Stimulated activated naive CD8-positive, alpha-beta T cell treated with anti-CD3 and anti-CD28 coated beads, Interleukin-15, amount 100 ng/mL, for 72 hours (primary cell): ENCODE measurements at regions not wholly inside any gene's neighbourhood (a gene's known extent, or its start where the extent isn't known, plus 50 kb on each side); places are given as distances from the start of the nearest gene placed in this dataset.
"Not testable (repeated sequence)": the region's sequence is repeated elsewhere in the genome, so short reads cannot be mapped to it uniquely, and the experiment has no call there.

Experiments used
- ATAC-seq: fragments of 150-1000 bp; cut with Tn5 transposase; 2 replicates; pipeline ENCODE4 v1.10.0; 2021; ENCODE audit warnings: mild to moderate bottlenecking, moderate library complexity
- DNase-seq, 2 donors: peaks; one replicate each; pipeline ENCODE4 v3.0.0; 2021 to 2022
- H3K27ac Mint-ChIP-seq, 2 donors: one replicate each; pipeline ENCODE4 v1.8.0; 2022; ENCODE audit warnings: mild to moderate bottlenecking in 2 of 2, mixed read lengths in 2 of 2, moderate library complexity in 2 of 2
- H3K27me3 Mint-ChIP-seq: one replicate; pipeline ENCODE4 v1.8.0; 2022; ENCODE audit warnings: mixed read lengths
- H3K4me1 Mint-ChIP-seq: one replicate; pipeline ENCODE4 v1.8.0; 2022; ENCODE audit warnings: mild to moderate bottlenecking, mixed read lengths
- H3K4me3 Mint-ChIP-seq, 2 donors: one replicate each; pipeline ENCODE4 v1.8.0; 2022; ENCODE audit warnings: mild to moderate bottlenecking in 2 of 2, mixed read lengths in 2 of 2, moderate library complexity in 1 of 2
- H3K9me3 Mint-ChIP-seq, 2 donors: one replicate each; pipeline ENCODE4 v1.8.0; 2022; ENCODE audit warnings: mixed read lengths in 2 of 2

GRCh38 chr15:94855409-94856266, 624.3 kb downstream of the MCTP2 start:
- H3K27ac Mint-ChIP-seq = no peak overlapping the region
- no peak overlapping the region for H3K4me3 Mint-ChIP-seq
- no peak for ATAC-seq

GRCh38 chr15:94856267-94856854, 625.0 kb downstream of the MCTP2 start:
- ATAC-seq (no peak), DNase-seq (no peak)
- peaks cover 6% of the 10 kb centered on the region in 2 donors for H3K9me3 Mint-ChIP-seq
- H3K27ac Mint-ChIP-seq = no peak overlapping the region
- no peak overlapping the region for H3K4me3 Mint-ChIP-seq
- peaks cover 23% of the 10 kb centered on the region for H3K27me3 Mint-ChIP-seq
- H3K4me1 Mint-ChIP-seq = no peaks in the 10 kb centered on the region

More at GRCh38 chr15:94855409-94856266, 624.3 kb downstream of the MCTP2 start:
- peaks cover 23% of the 10 kb centered on the region for H3K27me3 Mint-ChIP-seq
- DNase-seq = no peak
- no peaks in the 10 kb centered on the region for H3K4me1 Mint-ChIP-seq
- peaks cover 6 to 10% of the 10 kb centered on the region in 2 donors for H3K9me3 Mint-ChIP-seq

- Mint-ChIP-seq H3K4me3 (no peak overlapping the region), H3K27me3 (peaks cover 16% of the 10 kb centered on the region), H3K27ac (no peak overlapping the region), H3K4me1 (no peaks in the 10 kb centered on the region), H3K9me3 (peaks cover 6 to 8% of the 10 kb centered on the region in 2 donors)
- DNase-seq = no peak
- no peak for ATAC-seq
Observed at GRCh38 chr15:94857466-94857865, 626.1 kb downstream of the MCTP2 start.

GRCh38 chr15:94858011-94858410, 626.6 kb downstream of the MCTP2 start:
- H3K9me3 Mint-ChIP-seq = peaks cover 6 to 13% of the 10 kb centered on the region in 2 donors
- H3K4me1 Mint-ChIP-seq = no peaks in the 10 kb centered on the region
- peaks cover 16% of the 10 kb centered on the region for H3K27me3 Mint-ChIP-seq
- ATAC-seq (no peak), DNase-seq (no peak)
- H3K27ac Mint-ChIP-seq = no peak overlapping the region
- H3K4me3 Mint-ChIP-seq = no peak overlapping the region

GRCh38 chr15:94858449-94858848, 627.1 kb downstream of the MCTP2 start:
- H3K4me3 Mint-ChIP-seq = no peak overlapping the region
- H3K4me1 Mint-ChIP-seq = no peaks in the 10 kb centered on the region
- H3K9me3 Mint-ChIP-seq = peaks cover 8 to 11% of the 10 kb centered on the region in 2 donors
- peaks cover 13% of the 10 kb centered on the region for H3K27me3 Mint-ChIP-seq
- DNase-seq (no peak), ATAC-seq (no peak)
- H3K27ac Mint-ChIP-seq = no peak overlapping the region

GRCh38 chr15:94858920-94859319, 627.6 kb downstream of the MCTP2 start:
- Mint-ChIP-seq H3K27ac (no peak overlapping the region), H3K4me1 (no peaks in the 10 kb centered on the region), H3K4me3 (no peak overlapping the region), H3K27me3 (peaks cover 8% of the 10 kb centered on the region), H3K9me3 (peaks cover 12% of the 10 kb centered on the region in 2 donors)
- no peak for DNase-seq
- no peak for ATAC-seq

GRCh38 chr15:94864600-94864999, 633.2 kb downstream of the MCTP2 start:
- Mint-ChIP-seq H3K4me3 (no peak overlapping the region), H3K27ac (no peak overlapping the region), H3K27me3 (no peaks in the 10 kb centered on the region), H3K9me3 (peaks cover 14 to 25% of the 10 kb centered on the region in 2 donors), H3K4me1 (no peaks in the 10 kb centered on the region)
- ATAC-seq (no peak), DNase-seq (no peak)

- H3K4me3 Mint-ChIP-seq, H3K4me1 Mint-ChIP-seq, H3K27ac Mint-ChIP-seq, H3K27me3 Mint-ChIP-seq, ATAC-seq, DNase-seq: not testable (repeated sequence)
- H3K9me3 Mint-ChIP-seq = peaks cover 14 to 18% of the 10 kb centered on the region in 2 donors
Observed at GRCh38 chr15:94868265-94868664, 636.9 kb downstream of the MCTP2 start.

GRCh38 chr15:94875550-94875949, 644.2 kb downstream of the MCTP2 start:
- Mint-ChIP-seq H3K27ac (no peak overlapping the region), H3K27me3 (no peaks in the 10 kb centered on the region), H3K4me1 (no peaks in the 10 kb centered on the region), H3K9me3 (peaks cover 4 to 9% of the 10 kb centered on the region in 2 donors), H3K4me3 (no peak overlapping the region)
- ATAC-seq = no peak
- DNase-seq = no peak

- Mint-ChIP-seq H3K4me1 (no peaks in the 10 kb centered on the region), H3K4me3 (no peak overlapping the region), H3K27ac (no peak overlapping the region), H3K27me3 (no peaks in the 10 kb centered on the region), H3K9me3 (peaks cover 4 to 9% of the 10 kb centered on the region in 2 donors)
- DNase-seq (no peak), ATAC-seq (no peak)
Observed at GRCh38 chr15:94877833-94878232, 646.5 kb downstream of the MCTP2 start.

GRCh38 chr15:94882071-94882712, 650.8 kb downstream of the MCTP2 start:
- Mint-ChIP-seq H3K27me3 (no peaks in the 10 kb centered on the region), H3K4me1 (no peaks in the 10 kb centered on the region), H3K27ac (no peak overlapping the region), H3K9me3 (peaks cover 0 to 7% of the 10 kb centered on the region in 2 donors), H3K4me3 (no peak overlapping the region)
- ATAC-seq = no peak
- DNase-seq = no peak

GRCh38 chr15:94887391-94887790, 656.0 kb downstream of the MCTP2 start:
- ATAC-seq (no peak), DNase-seq (no peak)
- Mint-ChIP-seq H3K9me3 (peaks cover 5 to 9% of the 10 kb centered on the region in 2 donors), H3K4me1 (no peaks in the 10 kb centered on the region), H3K4me3 (no peak overlapping the region), H3K27ac (no peak overlapping the region), H3K27me3 (no peaks in the 10 kb centered on the region)

- peaks cover 5% of the 10 kb centered on the region in 2 donors for H3K9me3 Mint-ChIP-seq
- H3K4me1 Mint-ChIP-seq = no peaks in the 10 kb centered on the region
- no peak for ATAC-seq
- DNase-seq = no peak
- no peak overlapping the region for H3K4me3 Mint-ChIP-seq
- no peak overlapping the region for H3K27ac Mint-ChIP-seq
- H3K27me3 Mint-ChIP-seq = no peaks in the 10 kb centered on the region
Observed at GRCh38 chr15:94889153-94889552, 657.8 kb downstream of the MCTP2 start.

GRCh38 chr15:94893091-94893490, 661.7 kb downstream of the MCTP2 start:
- Mint-ChIP-seq H3K4me3 (no peak overlapping the region), H3K9me3 (peaks cover 5 to 10% of the 10 kb centered on the region in 2 donors), H3K27ac (no peak overlapping the region), H3K27me3 (no peaks in the 10 kb centered on the region), H3K4me1 (no peaks in the 10 kb centered on the region)
- ATAC-seq (no peak), DNase-seq (no peak)

- Mint-ChIP-seq H3K9me3 (peaks cover 5 to 10% of the 10 kb centered on the region in 2 donors), H3K4me1 (no peaks in the 10 kb centered on the region), H3K27ac (no peak overlapping the region), H3K27me3 (no peaks in the 10 kb centered on the region), H3K4me3 (no peak overlapping the region)
- DNase-seq (no peak), ATAC-seq (no peak)
Observed at GRCh38 chr15:94894056-94894455, 662.7 kb downstream of the MCTP2 start.

GRCh38 chr15:94909510-94909909, 678.1 kb downstream of the MCTP2 start:
- DNase-seq = no peak
- Mint-ChIP-seq H3K4me1 (no peaks in the 10 kb centered on the region), H3K9me3 (peaks cover 6 to 12% of the 10 kb centered on the region in 2 donors), H3K4me3 (no peak overlapping the region), H3K27me3 (no peaks in the 10 kb centered on the region), H3K27ac (no peak overlapping the region)
- no peak for ATAC-seq
